ENCODE measurements at regions not wholly inside any gene's neighbourhood (a gene's known extent, or its start where the extent isn't known, plus 50 kb on each side); places are given as distances from the start of the nearest gene placed in this dataset.

DNA sequence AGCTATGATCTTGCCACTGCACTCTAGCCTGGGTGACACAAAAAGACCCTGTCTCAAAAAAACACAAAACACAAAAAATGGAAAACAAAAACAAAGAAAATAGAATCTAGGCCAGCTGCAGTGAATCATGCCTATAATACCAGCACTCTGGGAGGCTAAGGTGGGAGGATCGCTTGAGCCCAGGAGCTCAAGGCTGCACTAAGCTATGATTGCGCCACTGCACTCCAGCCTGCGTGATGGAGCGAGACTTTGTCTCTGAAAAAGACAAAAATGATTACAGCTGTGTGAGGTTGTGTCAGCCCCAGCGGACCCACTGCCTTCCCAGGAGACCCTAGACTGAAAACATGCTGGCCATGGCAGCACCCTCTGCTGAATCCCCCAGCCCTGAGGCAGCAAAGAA, 80.2 kb upstream of the ZBTB40 start:
- TF ChIP-seq, protein P1, sequence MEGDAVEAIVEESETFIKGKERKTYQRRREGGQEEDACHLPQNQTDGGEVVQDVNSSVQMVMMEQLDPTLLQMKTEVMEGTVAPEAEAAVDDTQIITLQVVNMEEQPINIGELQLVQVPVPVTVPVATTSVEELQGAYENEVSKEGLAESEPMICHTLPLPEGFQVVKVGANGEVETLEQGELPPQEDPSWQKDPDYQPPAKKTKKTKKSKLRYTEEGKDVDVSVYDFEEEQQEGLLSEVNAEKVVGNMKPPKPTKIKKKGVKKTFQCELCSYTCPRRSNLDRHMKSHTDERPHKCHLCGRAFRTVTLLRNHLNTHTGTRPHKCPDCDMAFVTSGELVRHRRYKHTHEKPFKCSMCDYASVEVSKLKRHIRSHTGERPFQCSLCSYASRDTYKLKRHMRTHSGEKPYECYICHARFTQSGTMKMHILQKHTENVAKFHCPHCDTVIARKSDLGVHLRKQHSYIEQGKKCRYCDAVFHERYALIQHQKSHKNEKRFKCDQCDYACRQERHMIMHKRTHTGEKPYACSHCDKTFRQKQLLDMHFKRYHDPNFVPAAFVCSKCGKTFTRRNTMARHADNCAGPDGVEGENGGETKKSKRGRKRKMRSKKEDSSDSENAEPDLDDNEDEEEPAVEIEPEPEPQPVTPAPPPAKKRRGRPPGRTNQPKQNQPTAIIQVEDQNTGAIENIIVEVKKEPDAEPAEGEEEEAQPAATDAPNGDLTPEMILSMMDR (IDR thresholded peaks at IDR 0.05): no peak
- TF ChIP-seq POLR2AphosphoS5 (IDR thresholded peaks at IDR 0.05) (no peak), POLR2A (IDR thresholded peaks at IDR 0.05) (no peak), EP300 (IDR thresholded peaks at IDR 0.05) (no peak)

All from gastroesophageal sphincter (tissue), 3 donors.